GM23338 (cell line): ENCODE measurements at regions not wholly inside any gene's neighbourhood (a gene's known extent, or its start where the extent isn't known, plus 50 kb on each side); places are given as distances from the start of the nearest gene placed in this dataset.

Experiments used
- ATAC-seq: fragments of 200-7000 bp; cut with Tn5 transposase; 3 replicates; pipeline ENCODE4 v1.9.1; 2020
- DNase-seq: peaks from one replicate; pipeline ENCODE4 v3.0.0-alpha.2; 2015; ENCODE audit warnings: low spot score
- H2AFZ ChIP-seq: fragments of 200-600 bp; sonication (generic); 2 replicates; pipeline ENCODE4 v1.8.0; 2016; ENCODE audit warnings: antibody characterized with exemption, mild to moderate bottlenecking, moderate library complexity
- H3F3A ChIP-seq: fragments of 200-600 bp; sonication (generic); replicated peaks from 2 replicates; pipeline ENCODE4 v1.8.0; 2017; ENCODE audit warnings: antibody characterized with exemption, mixed run types, low read depth
- H3K27ac ChIP-seq: fragments of 200-600 bp; sonication (generic); 2 replicates; pipeline ENCODE4 v1.6.1; 2016; ENCODE audit warnings: low read depth
- H3K27me3 ChIP-seq: fragments of 200-600 bp; sonication (generic); 2 replicates; pipeline ENCODE4 v1.8.0; 2016; ENCODE audit warnings: mild to moderate bottlenecking, mixed run types, moderate library complexity; ENCODE audit not compliant: insufficient read depth
- H3K36me3 ChIP-seq: fragments of 200-600 bp; sonication (generic); 2 replicates; pipeline ENCODE4 v1.8.0; 2016; ENCODE audit warnings: mild to moderate bottlenecking; ENCODE audit not compliant: insufficient read depth
- H3K4me1 ChIP-seq: fragments of 200-600 bp; sonication (generic); 2 replicates; pipeline ENCODE4 v1.8.0; 2016; ENCODE audit warnings: mild to moderate bottlenecking, moderate library complexity; ENCODE audit not compliant: insufficient read depth
- H3K4me2 ChIP-seq: fragments of 200-600 bp; sonication (generic); 2 replicates; pipeline ENCODE4 v1.7.1; 2017; ENCODE audit warnings: mixed run types
- H3K4me3 ChIP-seq: fragments of 200-600 bp; sonication (generic); 2 replicates; pipeline ENCODE4 v1.6.1; 2016; ENCODE audit warnings: mixed run types
- H3K79me2 ChIP-seq: fragments of 200-600 bp; sonication (generic); replicated peaks from 2 replicates; pipeline ENCODE4 v1.8.0; 2017; ENCODE audit warnings: mild to moderate bottlenecking; ENCODE audit not compliant: insufficient read depth
- H3K9me2 ChIP-seq: fragments of 200-600 bp; sonication (generic); 2 replicates; pipeline ENCODE4 v1.8.0; 2017; ENCODE audit not compliant: insufficient read depth
- H4K20me1 ChIP-seq: fragments of 200-600 bp; sonication (generic); replicated peaks from 2 replicates; pipeline ENCODE4 v1.8.0; 2017; ENCODE audit warnings: mild to moderate bottlenecking; ENCODE audit not compliant: insufficient read depth
- H3K27ac Mint-ChIP-seq: 2 replicates; pipeline ENCODE4 v1.8.0; 2020; ENCODE audit warnings: inconsistent platforms, mild to moderate bottlenecking, moderate library complexity, mixed read lengths
- H3K27me3 Mint-ChIP-seq: 3 replicates; pipeline ENCODE4 v1.8.0; 2022; ENCODE audit warnings: low read depth, mild to moderate bottlenecking, moderate library complexity, mixed read lengths, inconsistent platforms; ENCODE audit not compliant: insufficient read depth, poor library complexity
- H3K36me3 Mint-ChIP-seq: 3 replicates; pipeline ENCODE4 v1.8.0; 2021; ENCODE audit warnings: low read depth, mild to moderate bottlenecking, inconsistent platforms, moderate library complexity, mixed read lengths
- H3K4me1 Mint-ChIP-seq: 3 replicates; pipeline ENCODE4 v1.8.0; 2020; ENCODE audit warnings: mild to moderate bottlenecking, inconsistent platforms, mixed read lengths
- H3K4me3 Mint-ChIP-seq: 3 replicates; pipeline ENCODE4 v1.8.0; 2021; ENCODE audit warnings: moderate library complexity, mild to moderate bottlenecking, inconsistent platforms, mixed read lengths
- H3K9me3 Mint-ChIP-seq: 3 replicates; pipeline ENCODE4 v1.8.0; 2020; ENCODE audit warnings: moderate library complexity, mild to moderate bottlenecking, inconsistent platforms, mixed read lengths
- CREB1 ChIP-seq: fragments of 250-450 bp; sonication (Bioruptor Pico); IDR thresholded peaks from 2 replicates; pipeline ENCODE4 v1.5.0; 2020; ENCODE audit warnings: low read depth, mild to moderate bottlenecking, moderate library complexity
- CTCF ChIP-seq, 2 experiments: fragments of 200-600 bp in 1 of 2; sonication (generic) in 1 of 2; conservative IDR thresholded peaks; 2 replicates each; pipeline versions ENCODE4 v1.5.1 to v1.6.1; 2016 to 2017; ENCODE audit warnings: antibody characterized with exemption in 2 of 2, low read depth in 2 of 2, mild to moderate bottlenecking in 2 of 2, moderate library complexity in 1 of 2
- ETS1 ChIP-seq: IDR thresholded peaks from 2 replicates; pipeline ENCODE4 v1.6.1; 2016; ENCODE audit warnings: antibody characterized with exemption
- EZH2 ChIP-seq: fragments of 200-600 bp; sonication (generic); IDR thresholded peaks from one replicate; pipeline ENCODE4 v1.8.0; 2017; ENCODE audit warnings: antibody characterized with exemption, mild to moderate bottlenecking, low read depth; ENCODE audit not compliant: unreplicated experiment
- REST ChIP-seq: IDR thresholded peaks from one replicate; pipeline ENCODE4 v1.6.1; 2018; ENCODE audit warnings: antibody characterized with exemption; ENCODE audit not compliant: unreplicated experiment
- STAT1 ChIP-seq: IDR thresholded peaks from one replicate; pipeline ENCODE4 v1.6.1; 2016; ENCODE audit warnings: antibody characterized with exemption; ENCODE audit not compliant: unreplicated experiment
- ZNF114 ChIP-seq: fragments of 250-450 bp; sonication (Bioruptor Pico); IDR thresholded peaks from 2 replicates; pipeline ENCODE4 v1.5.0; 2020; ENCODE audit warnings: mild to moderate bottlenecking, moderate library complexity
- ZNF462 ChIP-seq: fragments of 250-450 bp; sonication (Bioruptor Pico); IDR thresholded peaks from 2 replicates; pipeline ENCODE4 v1.5.0; 2020; ENCODE audit warnings: mild to moderate bottlenecking, moderate library complexity

GRCh38 chr5:179487145-179487544 lies 63.2 kb upstream of the RUFY1 start (continued):
- TF ChIP-seq ZNF462 (CRISPR knock-in tag), result no peak

GRCh38 chr5:179486596-179487051 lies 63.7 kb upstream of the RUFY1 start:
- no peaks in the 10 kb centered on the region for H3K79me2 ChIP-seq
- no peaks in the 10 kb centered on the region for H3K9me2 ChIP-seq
- H3K4me2 ChIP-seq, result no peak overlapping the region
- no peak overlapping the region for H3K27ac ChIP-seq
- no peaks in the 10 kb centered on the region for H3K36me3 ChIP-seq
- TF ChIP-seq CREB1 (CRISPR knock-in tag), result no peak
- TF ChIP-seq CTCF (conservative IDR thresholded peaks at IDR 0.05; ENCODE audit: low read depth in 2 of 2), result no peak
- no peak for TF ChIP-seq ETS1
- no peak for TF ChIP-seq STAT1
- TF ChIP-seq REST, result no peak
- TF ChIP-seq EZH2, result no peak
- no peak for TF ChIP-seq ZNF114 (CRISPR knock-in tag)
- DNase-seq (no peak), ATAC-seq (no peak)
- Mint-ChIP-seq H3K36me3 (no peaks in the 10 kb centered on the region), H3K9me3 (peaks cover 10% of the 10 kb centered on the region; the same call in 2 of the 3 replicates), H3K4me1 (no peaks in the 10 kb centered on the region), H3K27me3 (peaks cover 9% of the 10 kb centered on the region), H3K27ac (no peak overlapping the region), H3K4me3 (no peak overlapping the region)
- H3K4me3 ChIP-seq, result no peak overlapping the region
- no peak overlapping the region for H2AFZ ChIP-seq
- no peaks in the 10 kb centered on the region for H4K20me1 ChIP-seq
- H3K4me1 ChIP-seq, result no peaks in the 10 kb centered on the region
- no peaks in the 10 kb centered on the region for H3K27me3 ChIP-seq
- H3F3A ChIP-seq, result no peaks in the 10 kb centered on the region
